Fibroblast of gingiva (primary cell): ENCODE measurements at regions not wholly inside any gene's neighbourhood (a gene's known extent, or its start where the extent isn't known, plus 50 kb on each side); places are given as distances from the start of the nearest gene placed in this dataset.

Experiments
- DNase-seq: peaks from one replicate; pipeline ENCODE4 v3.0.0-alpha.2; 2011; ENCODE audit warnings: low read depth

DNA sequence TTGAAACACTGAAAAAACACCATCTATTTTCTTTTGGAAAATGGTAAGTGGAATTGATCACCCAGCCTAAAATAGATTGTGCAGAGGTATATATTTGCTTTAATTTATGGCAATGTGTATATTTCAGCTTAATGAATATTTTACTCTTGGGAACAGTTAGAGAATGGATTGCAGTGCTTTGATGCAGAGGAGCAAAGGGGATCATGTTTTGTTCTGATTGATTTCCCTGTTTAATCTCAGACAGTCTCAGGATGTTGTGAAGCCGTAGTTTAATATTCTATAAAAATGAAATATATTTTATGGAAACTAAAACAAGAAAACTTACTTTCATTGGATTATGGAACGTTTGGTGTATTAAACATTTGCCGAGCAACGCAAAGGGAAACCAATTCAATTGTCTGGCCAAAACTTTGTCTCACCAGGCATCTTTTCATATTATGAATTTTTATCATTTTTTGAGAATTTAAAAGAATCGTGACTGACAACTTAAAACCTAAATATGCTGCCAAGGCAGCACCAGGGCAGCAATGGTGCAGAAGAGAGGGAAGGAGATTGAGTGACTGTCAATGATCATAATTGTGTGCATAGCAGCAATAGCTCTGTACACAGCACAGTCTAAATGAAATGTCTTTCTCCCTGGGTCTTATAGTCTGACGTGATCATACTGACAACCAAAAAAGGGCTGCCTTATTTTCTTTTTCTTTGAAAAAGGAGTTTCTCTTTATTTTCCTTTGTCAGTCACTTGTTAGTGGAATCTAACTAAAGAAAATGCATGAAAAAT, 105.5 kb upstream of the EPHA7 start:
- DNase-seq: no peak

DNA sequence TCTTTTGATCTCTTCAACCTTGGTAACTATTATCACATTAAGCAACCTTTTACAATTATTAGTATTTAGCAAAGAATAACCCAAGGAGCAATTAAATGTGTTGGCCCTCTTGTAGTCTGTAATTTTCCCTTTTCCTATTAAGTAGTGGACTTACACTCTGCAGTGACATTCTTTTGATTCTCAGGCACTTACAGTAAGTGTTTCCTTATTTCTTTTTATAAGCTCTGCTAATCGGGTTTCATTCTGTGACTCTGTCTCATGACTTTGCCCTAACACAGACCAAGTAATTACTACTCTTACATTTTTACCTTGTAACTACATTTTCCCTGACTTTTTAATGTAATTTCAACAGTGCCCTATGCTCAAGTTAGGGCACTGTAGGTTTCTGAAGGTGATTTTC, 104.0 kb upstream of the EPHA7 start:
- DNase-seq: no peak

- no peak for DNase-seq
Measured at GRCh38 chr6:93516441-93516840, 97.1 kb upstream of the EPHA7 start.

- DNase-seq: no peak
Measured at GRCh38 chr6:93515736-93516135, 96.4 kb upstream of the EPHA7 start.

DNA sequence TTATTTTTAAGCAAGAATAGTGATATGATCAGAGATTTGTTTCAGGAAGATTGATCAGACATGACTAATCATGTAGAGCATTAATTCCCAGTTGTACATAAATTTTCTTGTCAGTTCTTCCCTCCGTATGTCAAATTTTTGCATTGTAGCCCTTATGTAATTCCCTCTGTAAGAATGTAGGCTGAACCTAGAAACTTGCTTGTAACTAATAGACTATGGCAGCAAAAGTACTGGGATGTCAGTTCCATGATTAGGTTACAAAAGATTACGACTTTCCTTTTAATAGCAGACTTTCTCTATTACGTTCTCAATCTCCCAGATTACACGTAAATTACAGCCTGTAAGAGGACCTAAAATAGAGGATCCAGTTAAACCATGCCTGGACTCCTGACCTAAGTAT, 79.4 kb upstream of the EPHA7 start:
- no peak for DNase-seq

GRCh38 chr6:93496548-93496947, 77.2 kb upstream of the EPHA7 start:
- no peak for DNase-seq

GRCh38 chr6:93494057-93494456, 74.7 kb upstream of the EPHA7 start:
- no peak for DNase-seq

DNA sequence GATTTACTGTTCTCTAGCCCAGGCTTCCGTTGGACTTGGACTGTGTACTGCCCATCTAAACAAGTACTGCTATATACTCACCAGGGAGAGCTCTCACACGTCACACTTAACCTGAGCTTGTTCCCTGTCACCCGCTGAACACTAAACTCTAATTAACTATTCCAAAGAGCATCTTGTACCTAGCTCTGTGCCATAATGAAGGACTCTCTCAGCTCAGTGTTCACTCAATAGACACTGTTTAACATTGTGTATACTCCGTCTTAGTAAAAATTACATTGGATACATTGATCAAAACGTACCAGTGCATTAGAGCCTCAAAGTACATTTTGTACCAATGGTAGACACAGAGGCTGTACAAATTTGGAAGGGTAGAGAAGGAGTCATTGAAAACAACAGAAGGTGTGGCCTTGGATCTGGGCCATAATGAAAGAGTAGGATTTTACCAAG, 55.4 kb upstream of the EPHA7 start:
- DNase-seq: no peak

GRCh38 chr6:93471281-93471680, 51.9 kb upstream of the EPHA7 start:
- DNase-seq: no peak
